ENCODE measurements at regions not wholly inside any gene's neighbourhood (a gene's known extent, or its start where the extent isn't known, plus 50 kb on each side); places are given as distances from the start of the nearest gene placed in this dataset.
A peak's percentile ranks its signal among the peaks of the same experiment; 100 is the strongest.
"Not testable (repeated sequence)": the region's sequence is repeated elsewhere in the genome, so short reads cannot be mapped to it uniquely, and the experiment has no call there.

DNA sequence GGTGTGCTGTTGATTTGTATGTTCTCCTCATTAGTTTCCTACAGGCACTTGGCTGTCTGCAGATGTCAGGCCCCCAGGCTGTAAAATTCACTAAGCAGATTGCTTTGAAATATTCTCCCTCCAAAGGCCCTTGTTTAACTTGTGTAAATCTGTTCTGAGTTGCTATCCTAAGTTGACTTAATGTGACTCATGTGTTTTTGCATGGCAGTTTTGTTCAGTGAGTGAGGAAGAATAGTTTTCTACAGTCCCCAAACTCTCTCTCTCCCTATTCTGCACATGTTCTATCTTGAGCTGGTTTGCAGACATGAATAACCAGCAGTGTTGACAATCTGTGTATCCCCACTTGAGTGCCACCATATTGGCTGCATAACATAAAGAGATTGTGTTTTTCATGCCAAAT lies 1005.4 kb upstream of the DDX18 start:
- no peaks in the 10 kb centered on the region for H3K27me3 Mint-ChIP-seq (ENCODE audit: low read depth)
- H3K4me1 Mint-ChIP-seq, result no peaks in the 10 kb centered on the region
- no peaks in the 10 kb centered on the region for H3K36me3 Mint-ChIP-seq (ENCODE audit: low read depth)
- peak overlapping the region; percentile 14 to 26 (median 15) for H3K27ac Mint-ChIP-seq
- H3K4me3 Mint-ChIP-seq, result no peak overlapping the region
- TF ChIP-seq, protein P1, sequence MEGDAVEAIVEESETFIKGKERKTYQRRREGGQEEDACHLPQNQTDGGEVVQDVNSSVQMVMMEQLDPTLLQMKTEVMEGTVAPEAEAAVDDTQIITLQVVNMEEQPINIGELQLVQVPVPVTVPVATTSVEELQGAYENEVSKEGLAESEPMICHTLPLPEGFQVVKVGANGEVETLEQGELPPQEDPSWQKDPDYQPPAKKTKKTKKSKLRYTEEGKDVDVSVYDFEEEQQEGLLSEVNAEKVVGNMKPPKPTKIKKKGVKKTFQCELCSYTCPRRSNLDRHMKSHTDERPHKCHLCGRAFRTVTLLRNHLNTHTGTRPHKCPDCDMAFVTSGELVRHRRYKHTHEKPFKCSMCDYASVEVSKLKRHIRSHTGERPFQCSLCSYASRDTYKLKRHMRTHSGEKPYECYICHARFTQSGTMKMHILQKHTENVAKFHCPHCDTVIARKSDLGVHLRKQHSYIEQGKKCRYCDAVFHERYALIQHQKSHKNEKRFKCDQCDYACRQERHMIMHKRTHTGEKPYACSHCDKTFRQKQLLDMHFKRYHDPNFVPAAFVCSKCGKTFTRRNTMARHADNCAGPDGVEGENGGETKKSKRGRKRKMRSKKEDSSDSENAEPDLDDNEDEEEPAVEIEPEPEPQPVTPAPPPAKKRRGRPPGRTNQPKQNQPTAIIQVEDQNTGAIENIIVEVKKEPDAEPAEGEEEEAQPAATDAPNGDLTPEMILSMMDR (IDR thresholded peaks at IDR 0.05; ENCODE audit: unreplicated experiment in 3 of 3), result no peak
- H3K9me3 Mint-ChIP-seq, result peaks cover 12% of the 10 kb centered on the region

DNA sequence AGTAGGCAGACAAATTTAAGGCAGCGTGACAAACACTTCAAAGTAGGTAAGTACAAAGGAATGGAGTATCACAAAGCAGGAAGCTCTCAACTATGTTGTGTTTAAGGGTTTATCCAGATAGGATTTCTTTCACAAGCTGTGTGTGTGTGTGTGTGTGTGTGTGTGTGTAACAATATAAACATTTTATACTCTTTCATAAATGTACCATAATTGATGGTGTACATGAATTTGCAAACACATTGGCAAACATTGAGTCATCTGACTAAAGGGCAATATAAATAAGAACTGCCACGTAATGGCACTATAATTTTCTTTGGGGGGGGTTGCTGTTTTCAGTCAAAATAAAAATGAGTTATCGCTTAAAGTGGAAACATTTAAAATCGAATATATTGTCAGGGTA lies 1004.4 kb upstream of the DDX18 start:
- Mint-ChIP-seq H3K36me3 (ENCODE audit: low read depth) (no peaks in the 10 kb centered on the region), H3K4me1 (no peaks in the 10 kb centered on the region), H3K27me3 (ENCODE audit: low read depth) (no peaks in the 10 kb centered on the region), H3K27ac (no peak overlapping the region), H3K9me3 (peaks cover 2% of the 10 kb centered on the region), H3K4me3 (no peak overlapping the region)
- TF ChIP-seq, protein P1 (IDR thresholded peaks at IDR 0.05; ENCODE audit: unreplicated experiment in 3 of 3), result no peak

- no peaks in the 10 kb centered on the region for H3K9me3 Mint-ChIP-seq
- H3K27ac Mint-ChIP-seq, result no peak overlapping the region
- H3K27me3 Mint-ChIP-seq (ENCODE audit: low read depth), result no peaks in the 10 kb centered on the region
- H3K4me1 Mint-ChIP-seq, result no peaks in the 10 kb centered on the region
- no peak overlapping the region for H3K4me3 Mint-ChIP-seq
- H3K36me3 Mint-ChIP-seq (ENCODE audit: low read depth), result no peaks in the 10 kb centered on the region
- TF ChIP-seq, protein P1 (IDR thresholded peaks at IDR 0.05; ENCODE audit: unreplicated experiment in 3 of 3), result no peak
Measured at GRCh38 chr2:116810645-116811044, 1003.8 kb upstream of the DDX18 start.

- Mint-ChIP-seq H3K4me3 (no peak overlapping the region), H3K36me3 (ENCODE audit: low read depth) (no peaks in the 10 kb centered on the region), H3K9me3 (no peaks in the 10 kb centered on the region), H3K27me3 (ENCODE audit: low read depth) (no peaks in the 10 kb centered on the region), H3K4me1 (no peaks in the 10 kb centered on the region), H3K27ac (no peak overlapping the region)
- TF ChIP-seq, protein P1 (IDR thresholded peaks at IDR 0.05; ENCODE audit: unreplicated experiment in 3 of 3), result peak in 2 of 3 experiments; percentile 20 to 26
Measured at GRCh38 chr2:116819355-116819754, 995.1 kb upstream of the DDX18 start.

- Mint-ChIP-seq H3K4me1 (no peaks in the 10 kb centered on the region), H3K4me3 (no peak overlapping the region), H3K27me3 (ENCODE audit: low read depth) (no peaks in the 10 kb centered on the region), H3K9me3 (no peaks in the 10 kb centered on the region), H3K27ac (no peak overlapping the region), H3K36me3 (ENCODE audit: low read depth) (no peaks in the 10 kb centered on the region)
- TF ChIP-seq, protein P1 (IDR thresholded peaks at IDR 0.05; ENCODE audit: unreplicated experiment in 3 of 3), result no peak
Measured at GRCh38 chr2:116820986-116821385, 993.5 kb upstream of the DDX18 start.

DNA sequence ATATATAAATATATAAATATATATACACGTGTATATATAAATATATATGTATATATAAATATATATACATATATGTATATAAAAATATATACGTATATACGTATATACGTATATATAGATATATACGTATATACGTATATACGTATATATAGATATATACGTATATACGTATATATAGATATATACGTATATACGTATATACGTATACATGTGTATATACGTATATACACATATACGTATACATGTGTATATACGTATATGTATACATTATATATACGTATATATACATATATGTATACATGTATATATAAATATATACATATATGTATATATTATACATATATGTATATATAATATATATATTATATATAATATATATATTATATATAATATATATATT lies 984.9 kb upstream of the DDX18 start:
- H3K4me3 Mint-ChIP-seq; H3K4me1 Mint-ChIP-seq; H3K9me3 Mint-ChIP-seq; H3K36me3 Mint-ChIP-seq (ENCODE audit: low read depth); H3K27me3 Mint-ChIP-seq (ENCODE audit: low read depth); H3K27ac Mint-ChIP-seq: not testable (repeated sequence)

Measured in nephron (organoid).